HepG2 (cell line): ENCODE measurements at regions not wholly inside any gene's neighbourhood (a gene's known extent, or its start where the extent isn't known, plus 50 kb on each side); places are given as distances from the start of the nearest gene placed in this dataset.

Source experiments
- BRD4 ChIP-seq: sonication (generic); formaldehyde crosslinking; IDR thresholded peaks from 2 replicates; pipeline ENCODE4 v1.4.0; 2020; ENCODE audit warnings: missing genetic modification reagents
- ERF ChIP-seq: IDR thresholded peaks from 2 replicates; pipeline ENCODE4 v1.6.1; 2018; ENCODE audit warnings: missing biosample characterization, missing genetic modification reagents
- FOSL2 ChIP-seq: sonication (generic); formaldehyde crosslinking; IDR thresholded peaks from 2 replicates; pipeline ENCODE4 v1.4.0; 2020; ENCODE audit warnings: missing genetic modification reagents
- HMGXB3 ChIP-seq: sonication (generic); formaldehyde crosslinking; IDR thresholded peaks from 2 replicates; pipeline ENCODE4 v1.4.0; 2020; ENCODE audit warnings: missing genetic modification reagents, borderline replicate concordance
- MAZ ChIP-seq, 2 experiments: sonication (generic) in 1 of 2; formaldehyde crosslinking in 1 of 2; IDR thresholded peaks; 2 replicates each; pipeline versions ENCODE4 v1.5.0 to v1.6.1; 2012 to 2020; ENCODE audit warnings: low read depth in 2 of 2, mild to moderate bottlenecking in 2 of 2, borderline replicate concordance in 1 of 2, improper control_type of control experiment in 1 of 2, low read length in 1 of 2, missing genetic modification reagents in 1 of 2, moderate library complexity in 1 of 2
- PHF20 ChIP-seq: sonication (generic); formaldehyde crosslinking; IDR thresholded peaks from 2 replicates; pipeline ENCODE4 v1.5.0; 2020; ENCODE audit warnings: mild to moderate bottlenecking, missing genetic modification reagents
- POLR2G ChIP-seq: fragments of 200-400 bp; formaldehyde crosslinking; IDR thresholded peaks from 2 replicates; pipeline ENCODE4 v1.6.1; 2018; ENCODE audit warnings: mild to moderate bottlenecking, low read depth, low read length, moderate library complexity
- SOX6 ChIP-seq, 2 experiments: fragments of 450-650 bp in 1 of 2; sonication (generic) in 1 of 2; formaldehyde crosslinking in 1 of 2; IDR thresholded peaks; 2 replicates each; pipeline versions ENCODE4 v1.4.0 to v1.6.1; 2017 to 2020; ENCODE audit warnings: antibody characterized with exemption in 1 of 2, mild to moderate bottlenecking in 1 of 2, missing genetic modification reagents in 1 of 2
- TEAD2 ChIP-seq: sonication (generic); formaldehyde crosslinking; IDR thresholded peaks from 2 replicates; pipeline ENCODE4 v1.9.0; 2021; ENCODE audit warnings: missing genetic modification reagents
- ZBTB39 ChIP-seq: sonication (generic); formaldehyde crosslinking; IDR thresholded peaks from 2 replicates; pipeline ENCODE4 v1.5.0; 2020; ENCODE audit warnings: missing genetic modification reagents
- ZNF713 ChIP-seq: sonication (generic); formaldehyde crosslinking; IDR thresholded peaks from 2 replicates; pipeline ENCODE4 v1.4.0; 2020; ENCODE audit warnings: mild to moderate bottlenecking, missing genetic modification reagents
- ZNF747 ChIP-seq: sonication (generic); formaldehyde crosslinking; IDR thresholded peaks from 2 replicates; pipeline ENCODE4 v1.8.1; 2023; ENCODE audit warnings: missing genetic modification reagents, mild to moderate bottlenecking, borderline replicate concordance
- TF ChIP-seq, protein P1 (sequence below): sonication (generic); formaldehyde crosslinking; IDR thresholded peaks from 2 replicates; pipeline ENCODE4 v1.4.0; 2020; ENCODE audit warnings: missing genetic modification reagents, borderline replicate concordance
- TF ChIP-seq, protein P2 (sequence below): sonication (generic); formaldehyde crosslinking; IDR thresholded peaks from 2 replicates; pipeline ENCODE4 v1.5.0; 2020; ENCODE audit warnings: mild to moderate bottlenecking, missing genetic modification reagents, moderate library complexity
- TF ChIP-seq, protein P3 (sequence below): IDR thresholded peaks from 2 replicates; pipeline ENCODE4 v1.6.1; 2016; ENCODE audit warnings: low read depth, borderline replicate concordance

GRCh38 chr20:53711333-53712211 lies 117.9 kb upstream of the ZNF217 start (continued):
- TF ChIP-seq POLR2G (no peak), TEAD2 (CRISPR knock-in tag) (no peak; the same call in 1 of the 2 replicates), PHF20 (no peak), SOX6 (IDR thresholded peaks at IDR 0.05) (no peak), SOX6 (CRISPR knock-in tag; IDR thresholded peaks at IDR 0.05) (peak; percentile 77), ZNF713 (CRISPR knock-in tag) (no peak), ZBTB39 (no peak), HMGXB3 (CRISPR knock-in tag) (peak; percentile 69; the same call in 1 of the 2 replicates), FOSL2 (CRISPR knock-in tag) (peak; percentile 71), ERF (CRISPR knock-in tag) (0 out of 2 replicates have a peak, but pooled peaks have one; percentile 49), BRD4 (peak; percentile 66; the same call in 1 of the 2 replicates), ZNF747 (CRISPR knock-in tag) (no peak), MAZ (IDR thresholded peaks at IDR 0.05; ENCODE audit: borderline replicate concordance, low read depth, low read length) (no peak), MAZ (CRISPR knock-in tag; IDR thresholded peaks at IDR 0.05; ENCODE audit: low read depth) (no peak; the same call in 1 of the 2 replicates)
- TF ChIP-seq, protein P1, sequence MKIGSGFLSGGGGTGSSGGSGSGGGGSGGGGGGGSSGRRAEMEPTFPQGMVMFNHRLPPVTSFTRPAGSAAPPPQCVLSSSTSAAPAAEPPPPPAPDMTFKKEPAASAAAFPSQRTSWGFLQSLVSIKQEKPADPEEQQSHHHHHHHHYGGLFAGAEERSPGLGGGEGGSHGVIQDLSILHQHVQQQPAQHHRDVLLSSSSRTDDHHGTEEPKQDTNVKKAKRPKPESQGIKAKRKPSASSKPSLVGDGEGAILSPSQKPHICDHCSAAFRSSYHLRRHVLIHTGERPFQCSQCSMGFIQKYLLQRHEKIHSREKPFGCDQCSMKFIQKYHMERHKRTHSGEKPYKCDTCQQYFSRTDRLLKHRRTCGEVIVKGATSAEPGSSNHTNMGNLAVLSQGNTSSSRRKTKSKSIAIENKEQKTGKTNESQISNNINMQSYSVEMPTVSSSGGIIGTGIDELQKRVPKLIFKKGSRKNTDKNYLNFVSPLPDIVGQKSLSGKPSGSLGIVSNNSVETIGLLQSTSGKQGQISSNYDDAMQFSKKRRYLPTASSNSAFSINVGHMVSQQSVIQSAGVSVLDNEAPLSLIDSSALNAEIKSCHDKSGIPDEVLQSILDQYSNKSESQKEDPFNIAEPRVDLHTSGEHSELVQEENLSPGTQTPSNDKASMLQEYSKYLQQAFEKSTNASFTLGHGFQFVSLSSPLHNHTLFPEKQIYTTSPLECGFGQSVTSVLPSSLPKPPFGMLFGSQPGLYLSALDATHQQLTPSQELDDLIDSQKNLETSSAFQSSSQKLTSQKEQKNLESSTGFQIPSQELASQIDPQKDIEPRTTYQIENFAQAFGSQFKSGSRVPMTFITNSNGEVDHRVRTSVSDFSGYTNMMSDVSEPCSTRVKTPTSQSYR = no peak; the same call in 1 of the 2 replicates
- TF ChIP-seq, protein P2, sequence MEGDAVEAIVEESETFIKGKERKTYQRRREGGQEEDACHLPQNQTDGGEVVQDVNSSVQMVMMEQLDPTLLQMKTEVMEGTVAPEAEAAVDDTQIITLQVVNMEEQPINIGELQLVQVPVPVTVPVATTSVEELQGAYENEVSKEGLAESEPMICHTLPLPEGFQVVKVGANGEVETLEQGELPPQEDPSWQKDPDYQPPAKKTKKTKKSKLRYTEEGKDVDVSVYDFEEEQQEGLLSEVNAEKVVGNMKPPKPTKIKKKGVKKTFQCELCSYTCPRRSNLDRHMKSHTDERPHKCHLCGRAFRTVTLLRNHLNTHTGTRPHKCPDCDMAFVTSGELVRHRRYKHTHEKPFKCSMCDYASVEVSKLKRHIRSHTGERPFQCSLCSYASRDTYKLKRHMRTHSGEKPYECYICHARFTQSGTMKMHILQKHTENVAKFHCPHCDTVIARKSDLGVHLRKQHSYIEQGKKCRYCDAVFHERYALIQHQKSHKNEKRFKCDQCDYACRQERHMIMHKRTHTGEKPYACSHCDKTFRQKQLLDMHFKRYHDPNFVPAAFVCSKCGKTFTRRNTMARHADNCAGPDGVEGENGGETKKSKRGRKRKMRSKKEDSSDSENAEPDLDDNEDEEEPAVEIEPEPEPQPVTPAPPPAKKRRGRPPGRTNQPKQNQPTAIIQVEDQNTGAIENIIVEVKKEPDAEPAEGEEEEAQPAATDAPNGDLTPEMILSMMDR (CRISPR knock-in tag) = no peak
- TF ChIP-seq, protein P3, sequence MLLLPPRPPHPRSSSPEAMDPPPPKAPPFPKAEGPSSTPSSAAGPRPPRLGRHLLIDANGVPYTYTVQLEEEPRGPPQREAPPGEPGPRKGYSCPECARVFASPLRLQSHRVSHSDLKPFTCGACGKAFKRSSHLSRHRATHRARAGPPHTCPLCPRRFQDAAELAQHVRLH = peak; percentile 69
